K562 (cell line): ENCODE measurements at regions not wholly inside any gene's neighbourhood (a gene's known extent, or its start where the extent isn't known, plus 50 kb on each side); places are given as distances from the start of the nearest gene placed in this dataset.

ENCODE experiments used
- ATF7 ChIP-seq: fragments of 450-650 bp; IDR thresholded peaks from 2 replicates; pipeline ENCODE4 v1.7.1; 2014; ENCODE audit warnings: mild to moderate bottlenecking, moderate library complexity
- ELF1 ChIP-seq: fragments of 200-800 bp; sonication (Bioruptor generic); IDR thresholded peaks from 2 replicates; pipeline ENCODE4 v1.6.1; 2016; ENCODE audit warnings: missing genetic modification characterization, missing compliant biosample characterization
- MAZ ChIP-seq, 2 experiments: fragments of 450-650 bp in 1 of 2; sonication (generic) in 1 of 2; formaldehyde crosslinking; IDR thresholded peaks in 1 of 2; conservative IDR thresholded peaks in 1 of 2; 2 replicates each; pipeline versions ENCODE4 v1.4.0 to v1.5.0; 2020; ENCODE audit warnings: mild to moderate bottlenecking in 1 of 2, missing genetic modification reagents in 1 of 2
- OTX1 ChIP-seq: fragments of 450-650 bp; formaldehyde crosslinking; IDR thresholded peaks from 2 replicates; pipeline ENCODE4 v1.4.0; 2022; ENCODE audit warnings: mild to moderate bottlenecking
- ZNF217 ChIP-seq: sonication (generic); formaldehyde crosslinking; IDR thresholded peaks from 2 replicates; pipeline ENCODE4 v1.8.0; 2022; ENCODE audit warnings: mild to moderate bottlenecking, missing genetic modification reagents

- TF ChIP-seq OTX1 (CRISPR knock-in tag) (no peak), MAZ (CRISPR knock-in tag; conservative IDR thresholded peaks at IDR 0.05 in 1 of 2, IDR thresholded peaks at IDR 0.05 in 1 of 2) (no peak), ELF1 (tag) (no peak), ATF7 (no peak), ZNF217 (CRISPR knock-in tag) (no peak)
Observed at GRCh38 chr5:175381130-175381529, 62.9 kb downstream of the DRD1 start.
